IPS DF 6.9 (cell line): ENCODE measurements at regions not wholly inside any gene's neighbourhood (a gene's known extent, or its start where the extent isn't known, plus 50 kb on each side); places are given as distances from the start of the nearest gene placed in this dataset.
"Not testable (repeated sequence)": the region's sequence is repeated elsewhere in the genome, so short reads cannot be mapped to it uniquely, and the experiment has no call there.

ENCODE experiments used
- DNase-seq: peaks from one replicate; pipeline ENCODE4 v3.0.0-alpha.2; 2013; ENCODE audit warnings: low read depth, low spot score
- H3K27ac ChIP-seq: one replicate; pipeline ENCODE4 v1.5.1; 2013; ENCODE audit warnings: low read length, control low read depth
- H3K27me3 ChIP-seq: 2 replicates; pipeline ENCODE4 v1.6.1; 2013; ENCODE audit warnings: mild to moderate bottlenecking, low read length; ENCODE audit not compliant: control insufficient read depth, insufficient read depth
- H3K36me3 ChIP-seq: 2 replicates; pipeline ENCODE4 v1.6.1; 2013; ENCODE audit warnings: low read length; ENCODE audit not compliant: control insufficient read depth, insufficient read depth
- H3K4me1 ChIP-seq: 2 replicates; pipeline ENCODE4 v1.6.1; 2013; ENCODE audit warnings: low read length; ENCODE audit not compliant: control insufficient read depth, insufficient read depth
- H3K4me3 ChIP-seq: 2 replicates; pipeline ENCODE4 v1.5.1; 2013; ENCODE audit warnings: mild to moderate bottlenecking, low read length
- H3K9me3 ChIP-seq: 2 replicates; pipeline ENCODE4 v1.6.1; 2013; ENCODE audit warnings: low read length, inconsistent platforms; ENCODE audit not compliant: control insufficient read depth, insufficient read depth
- WGBS: extraction: QIAGEN DNeasy Blood & Tissue Kit; methylation state at CpG from one replicate; pipeline ENCODE4 v1.1.7; 2013; ENCODE audit warnings: mixed read lengths, missing lambda C conversion rate; ENCODE audit not compliant: insufficient read length, insufficient coverage; 5-methylcytosine and 5-hydroxymethylcytosine counted together

DNA sequence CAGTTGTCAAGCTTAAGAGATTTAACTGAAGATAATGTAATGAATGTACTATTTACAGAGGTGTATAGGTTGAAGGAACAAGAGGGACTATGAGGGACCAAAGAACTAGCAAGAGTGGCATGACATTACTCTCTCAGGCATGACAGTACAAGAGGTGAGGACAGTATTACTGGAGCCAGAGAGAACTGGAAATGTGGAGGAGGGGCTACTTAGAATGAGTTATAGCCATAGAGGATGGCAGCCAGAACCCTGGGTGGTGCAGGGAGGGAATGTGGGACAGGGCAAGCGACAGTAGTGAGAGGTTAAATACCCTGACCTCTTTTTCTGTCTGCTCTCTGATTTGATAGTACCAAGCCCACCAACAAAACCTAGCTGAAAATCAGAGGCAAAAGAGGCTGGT is 122.6 kb upstream of the UGP2 start:
- DNase-seq: no peak
- no peaks in the 10 kb centered on the region for H3K36me3 ChIP-seq
- H3K4me3 ChIP-seq: no peak overlapping the region
- no peaks in the 10 kb centered on the region for H3K4me1 ChIP-seq
- H3K27me3 ChIP-seq: no peaks in the 10 kb centered on the region
- H3K9me3 ChIP-seq: no peaks in the 10 kb centered on the region
- WGBS: no CpG with 5 or more reads among the region's 1 CpG
- no peak overlapping the region for H3K27ac ChIP-seq

GRCh38 chr2:63721082-63721424 is 120.6 kb upstream of the UGP2 start:
- DNase-seq: no peak
- no peak overlapping the region for H3K4me3 ChIP-seq
- H3K36me3 ChIP-seq: no peaks in the 10 kb centered on the region
- H3K27me3 ChIP-seq: no peaks in the 10 kb centered on the region
- no peaks in the 10 kb centered on the region for H3K9me3 ChIP-seq
- no CpG with 5 or more reads among the region's 1 CpG for WGBS
- H3K27ac ChIP-seq: no peak overlapping the region
- H3K4me1 ChIP-seq: no peaks in the 10 kb centered on the region

DNA sequence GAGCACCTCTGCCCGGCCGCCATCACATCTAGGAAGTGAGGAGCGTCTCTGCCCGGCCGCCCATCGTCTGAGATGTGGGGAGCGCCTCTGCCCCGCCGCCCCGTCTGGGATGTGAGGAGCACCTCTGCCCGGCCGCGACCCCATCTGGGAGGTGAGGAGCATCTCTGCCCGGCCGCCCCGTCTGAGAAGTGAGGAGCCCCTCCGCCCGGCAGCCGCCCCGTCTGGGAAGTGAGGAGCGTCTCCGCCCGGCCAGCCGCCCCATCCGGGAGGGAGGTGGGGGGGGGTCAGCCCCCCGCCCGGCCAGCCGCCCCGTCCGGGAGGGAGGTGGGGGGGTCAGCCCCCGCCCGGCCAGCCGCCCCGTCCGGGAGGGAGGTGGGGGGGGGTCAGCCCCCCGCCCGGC is 119.4 kb upstream of the UGP2 start:
- not testable (repeated sequence) for H3K9me3 ChIP-seq, H3K4me3 ChIP-seq, H3K4me1 ChIP-seq, H3K36me3 ChIP-seq, DNase-seq, H3K27ac ChIP-seq, H3K27me3 ChIP-seq
- WGBS: no CpG with 5 or more reads among the region's 37 CpGs

- Histone ChIP-seq H3K27me3 (no peaks in the 10 kb centered on the region), H3K4me1 (no peaks in the 10 kb centered on the region; the same call in 1 of the 2 replicates), H3K27ac (no peak overlapping the region), H3K4me3 (no peak overlapping the region), H3K36me3 (no peaks in the 10 kb centered on the region), H3K9me3 (no peaks in the 10 kb centered on the region)
- WGBS: no CpG with 5 or more reads among the region's 1 CpG
- no peak for DNase-seq
Observed at GRCh38 chr2:63723709-63724108, 118.0 kb upstream of the UGP2 start.

DNA sequence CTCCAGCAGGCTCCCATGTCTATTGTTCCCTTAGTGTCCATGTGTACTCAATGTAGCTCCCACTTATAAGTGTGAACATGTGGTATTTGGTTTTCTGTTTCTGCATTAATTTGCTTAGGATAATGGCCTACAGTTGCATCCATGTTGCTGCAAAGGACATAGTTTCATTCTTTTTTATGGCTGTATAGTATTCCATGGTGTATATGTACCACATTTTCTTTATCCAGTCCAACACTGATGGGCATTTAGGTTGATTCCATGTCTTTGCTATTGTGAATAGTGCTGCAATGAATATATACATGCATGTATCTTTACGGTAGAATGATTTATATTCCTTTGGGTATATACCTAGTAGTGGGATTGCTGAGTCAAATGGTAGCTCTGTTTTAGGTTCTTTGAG is 116.5 kb upstream of the UGP2 start:
- H3K27ac ChIP-seq, DNase-seq, H3K4me3 ChIP-seq, H3K27me3 ChIP-seq, H3K4me1 ChIP-seq, H3K9me3 ChIP-seq, H3K36me3 ChIP-seq: not testable (repeated sequence)
- no CpG with 5 or more reads among the region's 1 CpG for WGBS

- H3K4me3 ChIP-seq: no peak overlapping the region
- H3K36me3 ChIP-seq: no peaks in the 10 kb centered on the region
- no peaks in the 10 kb centered on the region; the same call in 1 of the 2 replicates for H3K4me1 ChIP-seq
- no CpG with 5 or more reads among the region's 1 CpG for WGBS
- H3K27ac ChIP-seq: no peak overlapping the region
- H3K9me3 ChIP-seq: no peaks in the 10 kb centered on the region
- no peak for DNase-seq
- H3K27me3 ChIP-seq: no peaks in the 10 kb centered on the region
Observed at GRCh38 chr2:63729362-63729761, 112.3 kb upstream of the UGP2 start.

GRCh38 chr2:63729831-63730230 is 111.9 kb upstream of the UGP2 start:
- no peak overlapping the region for H3K27ac ChIP-seq
- no peaks in the 10 kb centered on the region; the same call in 1 of the 2 replicates for H3K4me1 ChIP-seq
- WGBS: no CpG with 5 or more reads among the region's 2 CpGs

DNA sequence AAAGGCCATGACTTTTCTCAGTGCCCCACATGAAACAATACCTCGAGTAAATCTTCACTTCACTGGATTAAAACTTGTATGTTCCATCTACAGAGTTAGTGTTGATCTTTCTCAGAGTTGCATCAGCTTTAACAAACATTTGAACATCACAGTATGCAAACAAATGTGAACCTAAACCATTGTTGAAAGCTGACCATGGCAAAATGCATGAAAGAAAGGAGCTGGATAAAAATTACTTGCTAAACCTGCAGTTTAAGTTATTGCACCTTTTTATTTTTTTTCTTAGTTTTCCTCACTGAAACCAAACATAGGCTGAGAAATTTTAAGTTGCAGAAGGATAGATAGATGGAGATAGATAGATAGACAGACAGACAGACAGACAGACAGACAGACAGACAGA is 107.2 kb upstream of the UGP2 start:
- Histone ChIP-seq H3K4me1 (no peaks in the 10 kb centered on the region), H3K27me3 (no peaks in the 10 kb centered on the region), H3K27ac (no peak overlapping the region), H3K9me3 (no peaks in the 10 kb centered on the region), H3K4me3 (no peak overlapping the region), H3K36me3 (no peaks in the 10 kb centered on the region)
- no peak for DNase-seq
- WGBS: no CpG with 5 or more reads among the region's 1 CpG

More at GRCh38 chr2:63729831-63730230, 111.9 kb upstream of the UGP2 start:
- H3K4me3 ChIP-seq: no peak overlapping the region
- no peaks in the 10 kb centered on the region for H3K36me3 ChIP-seq
- no peaks in the 10 kb centered on the region for H3K27me3 ChIP-seq
- no peaks in the 10 kb centered on the region for H3K9me3 ChIP-seq
- DNase-seq: no peak

- Histone ChIP-seq H3K27me3 (no peaks in the 10 kb centered on the region), H3K9me3 (no peaks in the 10 kb centered on the region), H3K36me3 (no peaks in the 10 kb centered on the region), H3K4me3 (no peak overlapping the region), H3K4me1 (no peaks in the 10 kb centered on the region), H3K27ac (no peak overlapping the region)
- no CpG with 5 or more reads among the region's 4 CpGs for WGBS
- DNase-seq: no peak
Observed at GRCh38 chr2:63735263-63735662, 106.4 kb upstream of the UGP2 start.

DNA sequence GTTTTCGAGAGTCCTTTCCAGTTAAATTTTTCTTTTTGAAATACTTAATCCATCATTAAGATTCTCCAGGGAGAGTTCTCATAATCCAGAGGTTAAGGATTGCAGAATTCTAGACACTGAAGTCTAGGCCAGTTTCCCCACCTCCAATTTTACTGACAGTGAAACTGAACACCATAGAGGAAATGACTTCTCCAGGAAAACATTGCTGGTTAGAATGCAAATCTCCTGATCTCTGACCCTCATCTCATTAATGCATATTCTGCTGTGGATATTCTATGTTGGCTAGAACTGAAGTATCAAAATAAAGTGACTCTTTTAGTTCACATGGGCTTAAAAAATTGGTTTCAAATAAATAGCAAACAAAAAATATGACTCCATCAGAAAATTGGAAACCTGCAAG is 105.8 kb upstream of the UGP2 start:
- no CpG with 5 or more reads among the region's 1 CpG for WGBS
- no peak for DNase-seq
- no peaks in the 10 kb centered on the region for H3K9me3 ChIP-seq
- no peak overlapping the region for H3K27ac ChIP-seq
- H3K4me1 ChIP-seq: no peaks in the 10 kb centered on the region
- H3K27me3 ChIP-seq: no peaks in the 10 kb centered on the region
- H3K36me3 ChIP-seq: no peaks in the 10 kb centered on the region
- H3K4me3 ChIP-seq: no peak overlapping the region

DNA sequence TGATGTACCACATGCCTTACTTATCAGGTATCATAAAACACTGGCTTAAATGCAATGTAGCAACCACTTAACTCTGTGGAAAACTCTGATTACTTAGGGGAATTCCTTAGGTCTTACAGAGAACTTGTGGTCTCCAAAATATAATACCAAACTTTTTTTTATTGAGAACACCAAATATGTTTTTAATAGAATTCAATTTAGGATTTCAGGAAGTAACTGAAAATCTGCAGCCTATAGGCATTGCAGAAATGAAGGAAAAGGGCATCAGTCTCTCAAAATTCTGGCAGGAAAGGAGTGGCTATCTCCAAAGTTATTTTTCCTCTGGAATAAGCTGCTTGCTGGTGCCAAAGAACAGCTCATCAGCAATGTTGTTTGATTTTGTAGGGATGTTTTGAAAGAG is 105.3 kb upstream of the UGP2 start:
- no peak overlapping the region for H3K27ac ChIP-seq
- no peak for DNase-seq
- no peaks in the 10 kb centered on the region for H3K36me3 ChIP-seq
- no peak overlapping the region for H3K4me3 ChIP-seq
- no peaks in the 10 kb centered on the region for H3K4me1 ChIP-seq
- no peaks in the 10 kb centered on the region for H3K9me3 ChIP-seq
- no peaks in the 10 kb centered on the region for H3K27me3 ChIP-seq
